Breast epithelium (tissue), 4 donors: ENCODE measurements at regions not wholly inside any gene's neighbourhood (a gene's known extent, or its start where the extent isn't known, plus 50 kb on each side); places are given as distances from the start of the nearest gene placed in this dataset.

Experiments used
- DNase-seq, 2 donors: peaks; one replicate each; pipeline ENCODE4 v3.0.0-alpha.2; 2019; ENCODE audit warnings: low spot score in 2 of 2
- H3K27ac ChIP-seq, 2 donors: fragments of 200-600 bp; sonication (generic) in 1 of 2; one replicate each; pipeline ENCODE4 v1.5.1; 2016 to 2019; ENCODE audit warnings: mild to moderate bottlenecking in 1 of 2
- H3K27me3 ChIP-seq, 2 donors: fragments of 200-600 bp; sonication (generic) in 1 of 2; one replicate each; pipeline versions ENCODE4 v1.5.1 to v1.6.0; 2017 to 2019; ENCODE audit warnings: control low read depth in 1 of 2, mild to moderate bottlenecking in 1 of 2
- H3K36me3 ChIP-seq: fragments of 200-600 bp; one replicate; pipeline ENCODE4 v1.5.1; 2019
- H3K4me1 ChIP-seq, 2 donors: fragments of 200-600 bp; sonication (generic); one replicate each; pipeline ENCODE4 v1.5.1; 2016 to 2019; ENCODE audit warnings: control low read depth in 1 of 2
- H3K4me3 ChIP-seq, 3 donors: fragments of 200-600 bp; sonication (generic); 1 replicate in 2 of 3; 2 replicates in 1 of 3; pipeline ENCODE4 v1.5.1; 2016 to 2019; ENCODE audit warnings: mild to moderate bottlenecking in 3 of 3, moderate library complexity in 2 of 3
- H3K9me3 ChIP-seq, 2 donors: fragments of 200-600 bp; sonication (generic) in 1 of 2; one replicate each; pipeline ENCODE4 v1.5.1; 2016 to 2019; ENCODE audit warnings: control low read depth in 1 of 2
- POLR2A ChIP-seq: fragments of 450-650 bp; IDR thresholded peaks from one replicate; pipeline ENCODE4 v1.6.1; 2016; ENCODE audit warnings: antibody characterized with exemption, mild to moderate bottlenecking, moderate library complexity
- POLR2AphosphoS5 ChIP-seq, 3 donors: sonication (generic); formaldehyde crosslinking; IDR thresholded peaks; one replicate each; pipeline ENCODE4 v1.6.1; 2017; ENCODE audit warnings: antibody characterized with exemption in 3 of 3
- intact Hi-C: fragments of 100-400 bp; cut with DNase I; formaldehyde crosslinking; loops from one replicate; pipeline ENCODE4 v1.15.1; 2023; ENCODE audit warnings: low total_unique reads
- TF ChIP-seq, protein P1 (sequence below), 3 donors: fragments of 450-650 bp; IDR thresholded peaks; one replicate each; pipeline ENCODE4 v1.5.1; 2016 to 2017; ENCODE audit warnings: antibody characterized with exemption in 3 of 3, mild to moderate bottlenecking in 3 of 3, moderate library complexity in 3 of 3

DNA sequence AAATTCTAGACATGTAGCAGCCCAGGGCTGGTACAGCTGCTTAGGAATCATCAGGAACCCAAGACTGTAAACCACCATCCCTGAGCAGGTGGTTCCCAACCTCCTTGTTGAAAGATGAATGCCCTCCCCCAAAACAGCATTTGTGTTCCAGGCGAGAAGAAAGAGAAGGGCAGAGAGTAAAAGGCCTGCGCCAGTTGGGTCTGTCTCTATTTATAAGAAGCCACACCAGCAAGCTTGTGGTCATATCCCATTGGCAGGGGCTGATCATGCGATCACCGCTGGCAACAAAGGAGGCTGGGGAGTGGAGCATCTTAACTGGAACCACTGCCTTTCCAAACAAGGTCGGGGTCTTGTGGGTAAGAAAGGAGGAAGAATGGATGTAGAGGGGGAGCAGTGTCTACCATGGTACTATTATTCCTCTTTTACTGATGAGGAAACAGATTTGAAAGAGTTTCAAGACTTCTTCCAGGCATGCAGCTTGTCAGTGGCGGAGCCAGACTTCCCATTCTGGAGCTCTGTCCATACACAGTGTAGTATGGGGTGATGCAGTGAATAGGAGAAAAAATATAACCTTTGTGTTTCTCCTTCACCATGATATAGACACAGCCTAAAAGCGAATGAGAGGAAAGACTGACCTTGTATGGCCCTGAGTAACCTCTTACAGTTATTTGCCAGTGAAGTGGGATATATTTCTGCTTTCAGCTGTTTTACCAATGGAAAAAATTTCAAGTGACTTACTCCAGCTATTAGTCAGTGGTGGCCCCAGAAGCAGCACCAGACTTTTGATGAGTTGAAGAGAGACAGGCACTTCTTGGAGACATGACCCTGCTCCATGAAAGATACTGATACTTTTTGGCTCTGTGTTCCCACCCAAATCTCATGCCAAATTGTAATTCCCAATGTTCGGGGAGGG is 222.6 kb downstream of the ABHD5 start:
- Histone ChIP-seq H3K4me3 (no peak overlapping the region), H3K27me3 (no peaks in the 10 kb centered on the region), H3K4me1 (no peaks in the 10 kb centered on the region), H3K36me3 (no peaks in the 10 kb centered on the region), H3K27ac (no peak overlapping the region), H3K9me3 (peaks cover 0 to 8% of the 10 kb centered on the region in 2 donors)
- DNase-seq: no peak
- TF ChIP-seq, protein P1, sequence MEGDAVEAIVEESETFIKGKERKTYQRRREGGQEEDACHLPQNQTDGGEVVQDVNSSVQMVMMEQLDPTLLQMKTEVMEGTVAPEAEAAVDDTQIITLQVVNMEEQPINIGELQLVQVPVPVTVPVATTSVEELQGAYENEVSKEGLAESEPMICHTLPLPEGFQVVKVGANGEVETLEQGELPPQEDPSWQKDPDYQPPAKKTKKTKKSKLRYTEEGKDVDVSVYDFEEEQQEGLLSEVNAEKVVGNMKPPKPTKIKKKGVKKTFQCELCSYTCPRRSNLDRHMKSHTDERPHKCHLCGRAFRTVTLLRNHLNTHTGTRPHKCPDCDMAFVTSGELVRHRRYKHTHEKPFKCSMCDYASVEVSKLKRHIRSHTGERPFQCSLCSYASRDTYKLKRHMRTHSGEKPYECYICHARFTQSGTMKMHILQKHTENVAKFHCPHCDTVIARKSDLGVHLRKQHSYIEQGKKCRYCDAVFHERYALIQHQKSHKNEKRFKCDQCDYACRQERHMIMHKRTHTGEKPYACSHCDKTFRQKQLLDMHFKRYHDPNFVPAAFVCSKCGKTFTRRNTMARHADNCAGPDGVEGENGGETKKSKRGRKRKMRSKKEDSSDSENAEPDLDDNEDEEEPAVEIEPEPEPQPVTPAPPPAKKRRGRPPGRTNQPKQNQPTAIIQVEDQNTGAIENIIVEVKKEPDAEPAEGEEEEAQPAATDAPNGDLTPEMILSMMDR (IDR thresholded peaks at IDR 0.05): no peak
- no peak for TF ChIP-seq POLR2A
- TF ChIP-seq POLR2AphosphoS5 (IDR thresholded peaks at IDR 0.05): no peak
- intact Hi-C loops: no loop called here

DNA sequence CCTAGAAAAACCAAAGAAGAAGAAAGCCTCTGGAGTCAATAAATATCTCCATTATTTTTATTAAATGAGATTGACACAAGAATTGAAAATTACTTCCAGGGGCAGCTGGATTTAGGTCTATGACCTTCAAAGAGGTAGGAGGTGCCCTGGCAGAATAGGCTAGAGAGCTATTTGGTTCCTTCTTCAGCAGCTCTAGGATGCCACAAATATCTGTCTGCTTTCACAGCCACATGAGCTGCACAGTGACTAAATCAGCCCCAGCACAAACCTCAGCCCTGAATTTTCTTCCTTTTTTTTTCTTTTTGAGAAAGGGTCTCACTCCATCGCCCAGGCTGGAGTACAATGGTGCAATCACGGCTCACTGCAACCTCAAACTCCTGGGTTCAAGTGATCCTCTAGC is 223.5 kb downstream of the ABHD5 start:
- Histone ChIP-seq H3K4me3 (no peak overlapping the region), H3K4me1 (no peaks in the 10 kb centered on the region), H3K9me3 (peaks cover 0 to 8% of the 10 kb centered on the region in 2 donors), H3K36me3 (no peaks in the 10 kb centered on the region), H3K27me3 (no peaks in the 10 kb centered on the region), H3K27ac (no peak overlapping the region)
- DNase-seq: no peak
- TF ChIP-seq, protein P1 (IDR thresholded peaks at IDR 0.05): no peak
- TF ChIP-seq POLR2AphosphoS5 (IDR thresholded peaks at IDR 0.05) (no peak), POLR2A (no peak)
- intact Hi-C loops: no loop called here

DNA sequence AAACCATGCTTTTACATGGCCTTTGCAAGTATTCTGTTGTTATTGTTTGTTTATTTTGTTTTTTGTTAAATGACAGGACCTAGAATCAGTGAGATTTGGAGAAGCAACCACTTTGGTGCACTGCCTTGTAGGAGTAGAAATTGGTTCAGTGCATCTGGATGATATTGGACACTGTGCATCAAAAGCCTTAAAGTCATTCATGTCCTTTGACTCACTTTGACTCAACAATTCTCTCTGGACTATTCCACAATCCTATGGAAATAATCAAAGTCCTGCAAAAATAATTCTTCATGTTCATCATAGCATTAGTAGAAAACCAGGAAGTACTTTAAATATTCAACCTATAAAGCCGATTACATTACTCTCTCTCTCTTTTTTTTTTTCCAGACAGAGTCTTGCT is 224.8 kb downstream of the ABHD5 start:
- intact Hi-C loops: no loop called here
- H3K27me3 ChIP-seq: no peaks in the 10 kb centered on the region
- no peak for TF ChIP-seq POLR2AphosphoS5 (IDR thresholded peaks at IDR 0.05)
- TF ChIP-seq, protein P1 (IDR thresholded peaks at IDR 0.05): no peak
- TF ChIP-seq POLR2A: no peak
- H3K4me3 ChIP-seq: no peak overlapping the region
- H3K9me3 ChIP-seq: peaks cover 0 to 8% of the 10 kb centered on the region in 2 donors
- H3K27ac ChIP-seq: no peak overlapping the region
- H3K4me1 ChIP-seq: no peaks in the 10 kb centered on the region
- no peak for DNase-seq
- no peaks in the 10 kb centered on the region for H3K36me3 ChIP-seq

DNA sequence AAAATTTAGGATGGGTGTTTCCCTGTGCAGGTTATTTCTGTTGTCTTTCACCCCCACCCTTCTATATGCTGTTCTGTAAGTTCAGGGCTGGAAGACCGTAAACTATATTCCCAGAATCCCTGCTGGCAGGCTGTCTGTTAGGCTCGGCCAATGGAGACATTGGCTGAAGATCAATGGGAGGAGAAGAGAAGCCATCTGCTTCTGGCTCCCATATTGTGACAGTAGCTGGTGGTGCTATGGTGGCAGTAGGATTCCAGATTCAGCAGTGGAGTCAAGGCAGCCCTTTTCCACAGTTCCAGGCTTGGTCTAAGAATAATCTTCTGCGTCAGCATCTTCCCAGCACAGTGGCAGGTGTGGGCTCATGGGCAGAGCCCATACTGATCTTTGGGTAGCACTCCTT is 226.6 kb downstream of the ABHD5 start:
- Histone ChIP-seq H3K36me3 (no peaks in the 10 kb centered on the region), H3K27ac (no peak overlapping the region), H3K27me3 (no peaks in the 10 kb centered on the region), H3K4me3 (no peak overlapping the region), H3K4me1 (no peaks in the 10 kb centered on the region), H3K9me3 (peaks cover 0 to 8% of the 10 kb centered on the region in 2 donors)
- TF ChIP-seq POLR2A (no peak), POLR2AphosphoS5 (IDR thresholded peaks at IDR 0.05) (no peak)
- TF ChIP-seq, protein P1 (IDR thresholded peaks at IDR 0.05): no peak
- intact Hi-C loops: no loop called here
- no peak for DNase-seq

DNA sequence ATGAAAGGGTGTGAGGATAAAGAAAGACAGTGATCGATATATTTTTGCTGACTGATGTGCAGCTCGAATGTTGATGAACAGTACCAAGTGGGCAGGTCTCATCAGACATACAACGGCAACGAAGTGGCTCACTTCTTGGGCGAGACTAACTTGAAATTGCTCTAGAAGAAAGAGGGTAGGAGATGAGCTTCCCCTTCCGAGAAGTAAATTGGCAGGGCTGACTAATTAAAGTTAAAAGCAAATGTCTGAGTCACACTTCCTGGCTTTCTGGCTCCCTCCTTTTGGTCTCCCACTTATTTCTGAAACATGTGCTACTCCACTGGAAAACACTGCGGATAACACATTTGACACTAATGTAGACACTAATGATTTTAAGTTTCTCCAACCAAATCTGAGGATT is 228.3 kb downstream of the ABHD5 start:
- Histone ChIP-seq H3K36me3 (no peaks in the 10 kb centered on the region), H3K4me3 (no peak overlapping the region), H3K27me3 (peaks cover 0 to 7% of the 10 kb centered on the region in 2 donors), H3K4me1 (no peaks in the 10 kb centered on the region), H3K9me3 (peaks cover 0 to 8% of the 10 kb centered on the region in 2 donors), H3K27ac (no peak overlapping the region)
- no peak for DNase-seq
- intact Hi-C loops: no loop called here
- no peak for TF ChIP-seq POLR2AphosphoS5 (IDR thresholded peaks at IDR 0.05)
- no peak for TF ChIP-seq POLR2A
- TF ChIP-seq, protein P1 (IDR thresholded peaks at IDR 0.05): no peak
